Left cardiac atrium (tissue), 4 donors: ENCODE measurements at regions not wholly inside any gene's neighbourhood (a gene's known extent, or its start where the extent isn't known, plus 50 kb on each side); places are given as distances from the start of the nearest gene placed in this dataset.
A peak's percentile ranks its signal among the peaks of the same experiment; 100 is the strongest.
"Not testable (repeated sequence)": the region's sequence is repeated elsewhere in the genome, so short reads cannot be mapped to it uniquely, and the experiment has no call there.

Experiments
- ATAC-seq, 2 donors: fragments of 200-7000 bp; cut with Tn5 transposase; one replicate each; pipeline ENCODE4 v1.9.1; 2020; ENCODE audit warnings: mild to moderate bottlenecking in 2 of 2, moderate library complexity in 2 of 2
- DNase-seq: peaks from one replicate; pipeline ENCODE4 v3.0.0-alpha.2; 2020
- intact Hi-C, 2 donors: fragments of 100-400 bp; cut with DNase I; formaldehyde crosslinking; loops; one replicate each; pipeline versions ENCODE4 v1.14.1 to v1.15.1; 2022 to 2023
- donor health status: DM: no; HTN: yes; CAD: no.
- donor health status: DM: no; HTN: yes; CAD: no; lungs with severe emphysema.
- donor health status: DM: yes; HTN: yes; CAD: no.
- donor health status: Dilated cardiomyopathy.

GRCh38 chr6:144416773-144417172, 131.6 kb downstream of the UTRN start:
- intact Hi-C loops = no loop called here
- no peak for ATAC-seq
- DNase-seq = no peak

- intact Hi-C loops = no loop called here
- DNase-seq (no peak), ATAC-seq (no peak)
Measured at GRCh38 chr6:144417681-144418080, 132.5 kb downstream of the UTRN start.

- no peak for DNase-seq
- intact Hi-C loops = no loop called here
- no peak for ATAC-seq
Measured at GRCh38 chr6:144418959-144419545, 133.9 kb downstream of the UTRN start.

GRCh38 chr6:144423167-144423566, 138.0 kb downstream of the UTRN start:
- DNase-seq = no peak
- intact Hi-C loops = no loop called here
- no peak for ATAC-seq

GRCh38 chr6:144429753-144430152, 144.6 kb downstream of the UTRN start:
- DNase-seq (no peak), ATAC-seq (no peak)
- intact Hi-C loops = no loop called here

- intact Hi-C loops, ATAC-seq, DNase-seq: not testable (repeated sequence)
Measured at GRCh38 chr6:144433446-144433845, 148.3 kb downstream of the UTRN start.

- DNase-seq (no peak), ATAC-seq (peak in 1 of 2 donors; percentile 35)
- intact Hi-C loops = no loop called here
Measured at GRCh38 chr6:144434308-144434990, 149.3 kb downstream of the UTRN start.

GRCh38 chr6:144435602-144436426, 150.7 kb downstream of the UTRN start:
- ATAC-seq (peak in 1 of 2 donors; percentile 40), DNase-seq (no peak)
- intact Hi-C loops = no loop called here

- no peak for DNase-seq
- intact Hi-C loops = no loop called here
- no peak for ATAC-seq
Measured at GRCh38 chr6:144437105-144437504, 152.0 kb downstream of the UTRN start.

- no peak for DNase-seq
- intact Hi-C loops = no loop called here
- ATAC-seq = no peak
Measured at GRCh38 chr6:144438103-144438502, 153.0 kb downstream of the UTRN start.

- DNase-seq (no peak), ATAC-seq (no peak)
- intact Hi-C loops = no loop called here
Measured at GRCh38 chr6:144439016-144439415, 153.9 kb downstream of the UTRN start.

GRCh38 chr6:144441801-144442200, 156.7 kb downstream of the UTRN start:
- DNase-seq, intact Hi-C loops, ATAC-seq: not testable (repeated sequence)

- intact Hi-C loops = no loop called here
- ATAC-seq = no peak
- DNase-seq = no peak
Measured at GRCh38 chr6:144443157-144443556, 158.0 kb downstream of the UTRN start.

GRCh38 chr6:144447472-144447871, 162.3 kb downstream of the UTRN start:
- ATAC-seq (no peak), DNase-seq (no peak)
- intact Hi-C loops = no loop called here

GRCh38 chr6:144449218-144449617, 164.1 kb downstream of the UTRN start:
- ATAC-seq (no peak), DNase-seq (no peak)
- intact Hi-C loops = no loop called here

GRCh38 chr6:144449911-144450597, 164.9 kb downstream of the UTRN start:
- peak; percentile 20 for DNase-seq
- intact Hi-C loops = no loop called here
- ATAC-seq = peak; percentile 55 to 66

GRCh38 chr6:144460327-144461095, 175.4 kb downstream of the UTRN start:
- DNase-seq (no peak), ATAC-seq (no peak)
- intact Hi-C loops = no loop called here

GRCh38 chr6:144462058-144462457, 176.9 kb downstream of the UTRN start:
- DNase-seq = no peak
- intact Hi-C loops = no loop called here
- no peak for ATAC-seq

- ATAC-seq = no peak
- intact Hi-C loops = no loop called here
- DNase-seq = no peak
Measured at GRCh38 chr6:144466716-144467115, 181.6 kb downstream of the UTRN start.
